22Rv1 (cell line): ENCODE measurements at regions not wholly inside any gene's neighbourhood (a gene's known extent, or its start where the extent isn't known, plus 50 kb on each side); places are given as distances from the start of the nearest gene placed in this dataset.

ENCODE experiments used
- H3K27ac ChIP-seq: fragments of 450-650 bp; 2 replicates; pipeline ENCODE4 v1.5.1; 2017
- CTCF ChIP-seq: fragments of 450-650 bp; IDR thresholded peaks from 2 replicates; pipeline ENCODE4 v1.5.1; 2017; ENCODE audit warnings: mild to moderate bottlenecking
- ZFX ChIP-seq: fragments of 450-650 bp; IDR thresholded peaks from 2 replicates; pipeline ENCODE4 v1.6.1; 2017; ENCODE audit warnings: antibody characterized with exemption, borderline replicate concordance

GRCh38 chr1:47683401-47683800 is 245.6 kb downstream of the FOXD2 start:
- TF ChIP-seq CTCF (no peak), ZFX (no peak)
- H3K27ac ChIP-seq = no peak overlapping the region

GRCh38 chr1:47684518-47684917 is 246.7 kb downstream of the FOXD2 start:
- no peak for TF ChIP-seq CTCF
- no peak for TF ChIP-seq ZFX
- no peak overlapping the region for H3K27ac ChIP-seq

- TF ChIP-seq CTCF (no peak), ZFX (no peak)
- no peak overlapping the region for H3K27ac ChIP-seq
These were observed 247.3 kb downstream of the FOXD2 start for GRCh38 chr1:47684964-47685762.

- TF ChIP-seq CTCF (no peak), ZFX (no peak)
- no peak overlapping the region for H3K27ac ChIP-seq
These were observed 247.9 kb downstream of the FOXD2 start for GRCh38 chr1:47685763-47686066.

- H3K27ac ChIP-seq = no peak overlapping the region
- TF ChIP-seq ZFX (no peak), CTCF (no peak)
These were observed 249.1 kb downstream of the FOXD2 start for GRCh38 chr1:47686731-47687630.

GRCh38 chr1:47687631-47688460 is 250.0 kb downstream of the FOXD2 start:
- no peak overlapping the region for H3K27ac ChIP-seq
- TF ChIP-seq CTCF (no peak), ZFX (no peak)
